Neural cell (in vitro differentiated cells): ENCODE measurements at regions not wholly inside any gene's neighbourhood (a gene's known extent, or its start where the extent isn't known, plus 50 kb on each side); places are given as distances from the start of the nearest gene placed in this dataset.
"Not testable (repeated sequence)": the region's sequence is repeated elsewhere in the genome, so short reads cannot be mapped to it uniquely, and the experiment has no call there.

Experiments
- H2AFZ ChIP-seq: fragments of 200-600, 300-800 bp; sonication (generic), shearing (Covaris generic); 2 replicates; pipeline ENCODE4 v1.6.0; 2014; ENCODE audit warnings: low read depth, mild to moderate bottlenecking, antibody characterized with exemption, low read length, moderate library complexity
- H3F3A ChIP-seq: fragments of 200-600 bp; shearing (Covaris generic); 2 replicates; pipeline ENCODE4 v1.6.1; 2016; ENCODE audit warnings: mild to moderate bottlenecking, moderate library complexity, mixed read lengths, antibody characterized with exemption, low read length; ENCODE audit not compliant: insufficient read depth, poor library complexity, severe bottlenecking
- H3K27ac ChIP-seq: fragments of 200-600, 300-800 bp; sonication (generic), shearing (Covaris generic); 2 replicates; pipeline ENCODE4 v1.5.1; 2014; ENCODE audit warnings: mild to moderate bottlenecking, low read length, moderate library complexity
- H3K27me3 ChIP-seq: fragments of 300-800, 200-600 bp; sonication (generic), shearing (Covaris generic); 2 replicates; pipeline ENCODE4 v1.6.0; 2014; ENCODE audit warnings: mild to moderate bottlenecking, low read depth, low read length, moderate library complexity; ENCODE audit not compliant: insufficient read depth
- H3K36me3 ChIP-seq: fragments of 300-800, 200-600 bp; sonication (generic), shearing (Covaris generic); 2 replicates; pipeline ENCODE4 v1.5.1; 2014; ENCODE audit warnings: mild to moderate bottlenecking, antibody characterized with exemption, low read length, moderate library complexity; ENCODE audit not compliant: insufficient read depth
- H3K4me2 ChIP-seq: fragments of 300-800, 200-600 bp; sonication (generic), shearing (Covaris generic); 2 replicates; pipeline ENCODE4 v1.6.0; 2014; ENCODE audit warnings: mild to moderate bottlenecking, low read length
- H3K4me3 ChIP-seq: fragments of 300-800, 200-600 bp; sonication (generic), shearing (Covaris generic); 2 replicates; pipeline ENCODE4 v1.5.1; 2014; ENCODE audit warnings: mild to moderate bottlenecking, low read length, moderate library complexity
- H3K79me2 ChIP-seq: fragments of 200-600 bp; shearing (Covaris generic); replicated peaks from 2 replicates; pipeline ENCODE4 v1.6.0; 2014; ENCODE audit warnings: mild to moderate bottlenecking, low read length, moderate library complexity; ENCODE audit not compliant: insufficient read depth
- H3K9ac ChIP-seq: fragments of 300-800, 200-600 bp; sonication (generic), shearing (Covaris generic); 2 replicates; pipeline ENCODE4 v1.6.1; 2016; ENCODE audit warnings: mild to moderate bottlenecking, low read length, mixed read lengths
- H3K9me2 ChIP-seq: fragments of 200-600 bp; shearing (Covaris generic); 2 replicates; pipeline ENCODE4 v1.6.1; 2016; ENCODE audit warnings: mild to moderate bottlenecking, low read length, mixed read lengths; ENCODE audit not compliant: insufficient read depth
- H3K9me3 ChIP-seq: fragments of 200-600, 300-800 bp; sonication (generic), shearing (Covaris generic); 2 replicates; pipeline ENCODE4 v1.6.1; 2016; ENCODE audit warnings: mild to moderate bottlenecking, mixed run types, low read length, moderate library complexity, mixed read lengths
- H4K20me1 ChIP-seq: fragments of 200-600 bp; shearing (Covaris generic); 2 replicates; pipeline ENCODE4 v1.6.1; 2016; ENCODE audit warnings: mild to moderate bottlenecking, mixed run types; ENCODE audit not compliant: insufficient read depth
- CTCF ChIP-seq: fragments of 450-650 bp; IDR thresholded peaks from 2 replicates; pipeline ENCODE4 v1.5.1; 2014; ENCODE audit warnings: antibody characterized with exemption, mild to moderate bottlenecking, moderate library complexity; ENCODE audit not compliant: poor library complexity, severe bottlenecking
- EP300 ChIP-seq: fragments of 450-650 bp; conservative IDR thresholded peaks from 2 replicates; pipeline ENCODE4 v1.6.1; 2014; ENCODE audit warnings: antibody characterized with exemption, mild to moderate bottlenecking, moderate library complexity; ENCODE audit not compliant: poor library complexity, severe bottlenecking
- EZH2 ChIP-seq: fragments of 200-600, 300-800 bp; shearing (Covaris generic), sonication (generic); IDR thresholded peaks from 2 replicates; pipeline ENCODE4 v1.6.1; 2014; ENCODE audit warnings: antibody characterized with exemption, low read length, borderline replicate concordance, mild to moderate bottlenecking; ENCODE audit not compliant: insufficient read depth, poor library complexity, severe bottlenecking
- MXI1 ChIP-seq: fragments of 450-650 bp; conservative IDR thresholded peaks from 2 replicates; pipeline ENCODE4 v1.6.1; 2014; ENCODE audit warnings: antibody characterized with exemption, mild to moderate bottlenecking; ENCODE audit not compliant: poor library complexity, severe bottlenecking
- POLR2AphosphoS5 ChIP-seq: IDR thresholded peaks from 2 replicates; pipeline ENCODE4 v1.6.1; 2012
- RAD21 ChIP-seq: fragments of 450-650 bp; conservative IDR thresholded peaks from 2 replicates; pipeline ENCODE4 v1.6.1; 2014; ENCODE audit warnings: antibody characterized with exemption, mild to moderate bottlenecking, moderate library complexity
- SMC3 ChIP-seq: fragments of 450-650 bp; conservative IDR thresholded peaks from 2 replicates; pipeline ENCODE4 v1.6.1; 2014; ENCODE audit warnings: antibody characterized with exemption, mild to moderate bottlenecking, moderate library complexity; ENCODE audit not compliant: poor library complexity
- TAF1 ChIP-seq: IDR thresholded peaks from 2 replicates; pipeline ENCODE4 v1.6.1; 2012; ENCODE audit warnings: low read depth
- TF ChIP-seq, protein P1 (sequence below): IDR thresholded peaks from 2 replicates; pipeline ENCODE4 v1.6.1; 2012; ENCODE audit warnings: borderline replicate concordance

GRCh38 chr3:160100610-160101009, 112.0 kb downstream of the IL12A start:
- Histone ChIP-seq H3K27ac (no peak overlapping the region), H3K9me3 (no peaks in the 10 kb centered on the region), H3K36me3 (no peaks in the 10 kb centered on the region), H3K9ac (no peak overlapping the region), H3K9me2 (no peaks in the 10 kb centered on the region), H3K79me2 (no peaks in the 10 kb centered on the region), H2AFZ (no peak overlapping the region), H3K4me2 (no peak overlapping the region), H4K20me1 (no peaks in the 10 kb centered on the region), H3K27me3 (no peaks in the 10 kb centered on the region), H3K4me3 (no peak overlapping the region), H3F3A (no peaks in the 10 kb centered on the region)
- TF ChIP-seq RAD21 (no peak), SMC3 (no peak), CTCF (no peak), TAF1 (no peak), EP300 (no peak), POLR2AphosphoS5 (no peak), EZH2 (no peak), MXI1 (no peak)
- TF ChIP-seq, protein P1, sequence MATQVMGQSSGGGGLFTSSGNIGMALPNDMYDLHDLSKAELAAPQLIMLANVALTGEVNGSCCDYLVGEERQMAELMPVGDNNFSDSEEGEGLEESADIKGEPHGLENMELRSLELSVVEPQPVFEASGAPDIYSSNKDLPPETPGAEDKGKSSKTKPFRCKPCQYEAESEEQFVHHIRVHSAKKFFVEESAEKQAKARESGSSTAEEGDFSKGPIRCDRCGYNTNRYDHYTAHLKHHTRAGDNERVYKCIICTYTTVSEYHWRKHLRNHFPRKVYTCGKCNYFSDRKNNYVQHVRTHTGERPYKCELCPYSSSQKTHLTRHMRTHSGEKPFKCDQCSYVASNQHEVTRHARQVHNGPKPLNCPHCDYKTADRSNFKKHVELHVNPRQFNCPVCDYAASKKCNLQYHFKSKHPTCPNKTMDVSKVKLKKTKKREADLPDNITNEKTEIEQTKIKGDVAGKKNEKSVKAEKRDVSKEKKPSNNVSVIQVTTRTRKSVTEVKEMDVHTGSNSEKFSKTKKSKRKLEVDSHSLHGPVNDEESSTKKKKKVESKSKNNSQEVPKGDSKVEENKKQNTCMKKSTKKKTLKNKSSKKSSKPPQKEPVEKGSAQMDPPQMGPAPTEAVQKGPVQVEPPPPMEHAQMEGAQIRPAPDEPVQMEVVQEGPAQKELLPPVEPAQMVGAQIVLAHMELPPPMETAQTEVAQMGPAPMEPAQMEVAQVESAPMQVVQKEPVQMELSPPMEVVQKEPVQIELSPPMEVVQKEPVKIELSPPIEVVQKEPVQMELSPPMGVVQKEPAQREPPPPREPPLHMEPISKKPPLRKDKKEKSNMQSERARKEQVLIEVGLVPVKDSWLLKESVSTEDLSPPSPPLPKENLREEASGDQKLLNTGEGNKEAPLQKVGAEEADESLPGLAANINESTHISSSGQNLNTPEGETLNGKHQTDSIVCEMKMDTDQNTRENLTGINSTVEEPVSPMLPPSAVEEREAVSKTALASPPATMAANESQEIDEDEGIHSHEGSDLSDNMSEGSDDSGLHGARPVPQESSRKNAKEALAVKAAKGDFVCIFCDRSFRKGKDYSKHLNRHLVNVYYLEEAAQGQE: no peak

- H3K27ac ChIP-seq, H3F3A ChIP-seq: not testable (repeated sequence)
Observed at GRCh38 chr3:160102001-160102400, 113.4 kb downstream of the IL12A start.

GRCh38 chr3:160103397-160103796, 114.8 kb downstream of the IL12A start:
- no peak overlapping the region for H2AFZ ChIP-seq
- no peaks in the 10 kb centered on the region for H3K36me3 ChIP-seq
- no peaks in the 10 kb centered on the region for H4K20me1 ChIP-seq
- H3K4me2 ChIP-seq: no peak overlapping the region
- no peaks in the 10 kb centered on the region for H3K9me3 ChIP-seq
- H3F3A ChIP-seq: no peaks in the 10 kb centered on the region
- no peak overlapping the region for H3K9ac ChIP-seq
- H3K79me2 ChIP-seq: no peaks in the 10 kb centered on the region
- no peaks in the 10 kb centered on the region for H3K27me3 ChIP-seq
- H3K27ac ChIP-seq: no peak overlapping the region
- TF ChIP-seq EZH2: no peak
- no peak for TF ChIP-seq CTCF
- no peak for TF ChIP-seq SMC3
- no peak for TF ChIP-seq MXI1
- no peak for TF ChIP-seq TAF1
- TF ChIP-seq POLR2AphosphoS5: no peak
- TF ChIP-seq RAD21: no peak
- TF ChIP-seq EP300: no peak
- TF ChIP-seq, protein P1: no peak
- H3K4me3 ChIP-seq: no peak overlapping the region
- no peaks in the 10 kb centered on the region for H3K9me2 ChIP-seq

More at GRCh38 chr3:160102001-160102400, 113.4 kb downstream of the IL12A start:
- not testable (repeated sequence) for H3K36me3 ChIP-seq, H3K9me2 ChIP-seq, H3K4me3 ChIP-seq, H3K9me3 ChIP-seq, H3K79me2 ChIP-seq, H3K27me3 ChIP-seq, H2AFZ ChIP-seq, H3K9ac ChIP-seq, H3K4me2 ChIP-seq, H4K20me1 ChIP-seq
